HUES48 (cell line): ENCODE measurements at regions not wholly inside any gene's neighbourhood (a gene's known extent, or its start where the extent isn't known, plus 50 kb on each side); places are given as distances from the start of the nearest gene placed in this dataset.

Experiments
- H3K27ac ChIP-seq: one replicate; pipeline ENCODE4 v1.7.0; 2013; ENCODE audit warnings: low read depth, low read length, inconsistent platforms
- H3K27me3 ChIP-seq: 2 replicates; pipeline ENCODE4 v1.6.1; 2013; ENCODE audit warnings: mild to moderate bottlenecking, low read length; ENCODE audit not compliant: control insufficient read depth, insufficient read depth
- H3K36me3 ChIP-seq: 2 replicates; pipeline ENCODE4 v1.6.1; 2013; ENCODE audit warnings: low read length; ENCODE audit not compliant: control insufficient read depth, insufficient read depth
- H3K4me1 ChIP-seq: 2 replicates; pipeline ENCODE4 v1.6.1; 2013; ENCODE audit warnings: mild to moderate bottlenecking, low read length; ENCODE audit not compliant: control insufficient read depth, insufficient read depth
- H3K4me3 ChIP-seq: 2 replicates; pipeline ENCODE4 v1.5.1; 2013; ENCODE audit warnings: mild to moderate bottlenecking, low read depth, low read length
- H3K9ac ChIP-seq: 2 replicates; pipeline ENCODE4 v1.6.1; 2013; ENCODE audit warnings: mild to moderate bottlenecking, low read depth, low read length, moderate library complexity
- H3K9me3 ChIP-seq: 2 replicates; pipeline ENCODE4 v1.6.1; 2013; ENCODE audit warnings: low read length; ENCODE audit not compliant: control insufficient read depth, insufficient read depth

DNA sequence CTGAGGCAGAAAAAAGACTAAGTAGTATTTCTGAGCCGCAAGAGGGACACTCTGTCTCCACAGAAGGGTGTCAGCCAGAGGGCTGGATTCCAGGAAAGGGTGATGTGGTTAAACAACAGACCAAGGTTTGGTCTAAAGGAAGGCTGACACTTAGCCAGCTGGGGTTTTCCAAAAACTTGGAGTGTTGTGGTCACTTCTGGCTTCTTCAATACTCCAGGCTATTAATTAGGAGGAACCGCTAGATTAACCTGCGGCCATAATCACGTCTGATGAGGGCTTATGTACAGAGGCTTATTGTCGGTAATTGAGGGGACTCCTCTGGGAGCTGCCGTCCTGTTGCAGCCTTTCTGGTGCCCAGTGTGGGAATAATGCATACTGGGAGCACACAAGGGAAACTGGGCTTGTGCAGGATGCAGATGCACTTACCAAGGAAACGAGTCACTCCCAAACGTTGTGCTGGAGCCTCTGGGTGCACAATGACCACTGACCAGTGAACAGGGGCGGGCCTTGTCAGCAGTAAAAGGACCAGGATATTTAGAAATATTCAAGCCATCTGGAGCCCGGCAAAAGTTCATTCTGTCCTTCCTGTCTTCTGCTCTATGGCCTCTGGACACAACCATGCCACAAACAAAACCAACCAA, 70.2 kb upstream of the TUT7 start:
- no peaks in the 10 kb centered on the region for H3K9me3 ChIP-seq
- no peak overlapping the region for H3K27ac ChIP-seq
- H3K36me3 ChIP-seq, result no peaks in the 10 kb centered on the region
- H3K4me1 ChIP-seq, result no peaks in the 10 kb centered on the region
- no peak overlapping the region for H3K4me3 ChIP-seq
- H3K27me3 ChIP-seq, result no peaks in the 10 kb centered on the region
- H3K9ac ChIP-seq, result no peak overlapping the region

DNA sequence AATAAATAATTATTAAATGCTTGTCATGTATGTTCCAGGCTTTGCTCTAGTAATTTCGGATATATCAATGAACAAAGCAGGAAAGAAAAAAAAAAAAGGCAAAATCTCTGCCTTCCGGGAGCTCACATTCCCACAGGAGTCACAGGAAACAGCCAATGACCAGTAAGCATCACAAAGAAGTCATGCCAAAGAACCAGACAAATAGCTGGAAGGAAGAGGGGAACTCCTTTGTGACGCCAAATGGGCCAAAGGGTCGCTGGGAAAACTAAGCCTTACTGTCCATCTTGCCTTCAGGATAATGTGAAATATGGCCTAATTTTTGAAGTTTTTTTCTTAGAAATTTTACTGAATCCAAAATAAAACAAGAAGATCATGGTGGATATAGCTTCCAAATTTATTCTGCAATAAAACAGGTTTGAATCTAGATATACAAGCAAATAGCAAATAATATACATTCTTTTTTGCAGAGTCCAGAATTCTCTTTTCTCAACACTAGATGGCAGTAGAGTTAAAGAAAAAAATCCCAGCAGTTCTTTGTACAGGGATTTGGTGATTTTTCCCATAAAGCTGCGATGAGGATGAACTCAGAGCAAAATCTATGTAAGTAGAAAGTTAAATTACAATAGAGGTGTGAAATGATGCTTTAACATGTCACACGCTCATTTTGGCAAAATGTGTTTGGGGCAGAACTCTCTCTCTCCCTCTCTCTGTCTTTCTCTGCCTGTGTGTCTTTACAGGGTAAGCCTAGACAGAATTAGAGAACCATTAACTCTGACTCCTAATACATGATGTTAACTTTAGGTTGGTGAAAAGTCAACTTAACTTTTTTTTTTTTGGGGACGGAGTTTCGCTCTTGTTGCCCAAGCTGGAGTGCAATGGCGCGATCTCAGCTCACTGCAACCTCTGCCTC, 60.0 kb upstream of the TUT7 start:
- H3K9ac ChIP-seq, result no peak overlapping the region
- H3K4me1 ChIP-seq, result peaks cover 4% of the 10 kb centered on the region; the same call in 1 of the 2 replicates
- no peak overlapping the region for H3K27ac ChIP-seq
- peaks cover 7% of the 10 kb centered on the region; the same call in 1 of the 2 replicates for H3K9me3 ChIP-seq
- no peak overlapping the region for H3K4me3 ChIP-seq
- peaks cover 48% of the 10 kb centered on the region for H3K27me3 ChIP-seq
- no peaks in the 10 kb centered on the region for H3K36me3 ChIP-seq

DNA sequence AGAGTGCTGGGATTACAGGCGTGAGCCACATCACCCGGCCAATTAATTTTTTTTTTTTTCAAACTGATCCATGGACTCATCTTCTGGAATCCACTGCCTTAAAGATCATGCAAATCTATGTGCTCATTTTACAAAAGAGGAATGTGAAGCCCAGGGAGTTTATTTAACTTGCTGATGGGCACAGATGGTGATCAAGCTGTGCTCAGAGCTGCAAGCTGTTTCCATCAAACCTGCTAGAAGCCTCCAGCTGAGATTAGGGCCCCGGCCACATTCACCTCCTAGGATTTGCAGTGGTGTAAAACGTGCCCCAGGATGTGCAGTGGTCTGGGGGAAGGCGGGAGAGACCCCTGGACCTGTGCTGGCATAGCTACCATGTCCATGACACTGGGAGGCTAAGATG, 56.1 kb upstream of the TUT7 start:
- peaks cover 81% of the 10 kb centered on the region for H3K27me3 ChIP-seq
- H3K4me1 ChIP-seq, result peaks cover 19% of the 10 kb centered on the region
- peaks cover 7% of the 10 kb centered on the region; the same call in 1 of the 2 replicates for H3K9me3 ChIP-seq
- no peak overlapping the region for H3K27ac ChIP-seq
- H3K9ac ChIP-seq, result no peak overlapping the region
- H3K4me3 ChIP-seq, result no peak overlapping the region
- no peaks in the 10 kb centered on the region for H3K36me3 ChIP-seq

DNA sequence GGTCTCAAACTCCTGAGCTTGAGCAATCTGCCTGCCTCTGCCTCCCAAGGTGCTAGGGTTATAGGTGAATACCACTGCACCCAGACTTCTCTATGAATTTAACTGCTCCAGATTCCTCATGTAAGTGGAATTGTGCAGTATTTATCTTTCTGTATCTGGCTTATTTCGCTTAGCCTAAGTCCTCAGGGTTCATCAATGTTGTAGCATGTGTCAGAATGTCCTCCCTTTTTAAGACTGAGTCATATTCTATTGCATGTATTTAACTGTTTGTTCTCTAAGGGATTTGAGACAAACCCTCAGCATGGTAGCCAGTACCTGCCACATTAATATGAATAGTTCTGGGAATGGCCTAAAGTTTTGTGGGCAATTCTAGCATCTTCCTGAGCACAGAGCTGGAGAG, 53.9 kb upstream of the TUT7 start:
- Histone ChIP-seq H3K4me1 (peaks cover 19% of the 10 kb centered on the region), H3K27ac (no peak overlapping the region), H3K36me3 (no peaks in the 10 kb centered on the region), H3K9ac (no peak overlapping the region), H3K27me3 (peaks cover 92% of the 10 kb centered on the region), H3K9me3 (peaks cover 7% of the 10 kb centered on the region; the same call in 1 of the 2 replicates), H3K4me3 (no peak overlapping the region)

DNA sequence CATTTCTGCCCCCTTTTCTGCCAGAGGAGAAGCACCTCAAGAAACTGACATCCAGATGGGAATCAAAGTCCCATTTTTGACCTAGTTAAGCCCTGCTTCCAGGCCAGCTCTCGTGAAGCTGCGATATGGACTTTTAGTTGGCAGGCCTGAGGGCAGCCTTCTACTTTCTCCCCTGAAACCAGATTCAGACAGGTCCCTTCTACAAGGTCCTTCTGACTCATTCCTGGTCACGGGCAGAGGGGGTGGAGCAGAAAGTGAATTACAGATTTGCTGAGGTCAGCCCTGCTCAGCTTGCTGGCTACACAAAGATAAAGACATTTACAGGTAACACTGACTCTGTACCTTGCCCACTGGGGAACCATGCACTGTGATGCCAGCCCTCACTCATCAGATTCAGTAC, 52.8 kb upstream of the TUT7 start:
- no peak overlapping the region for H3K9ac ChIP-seq
- H3K4me1 ChIP-seq, result peaks cover 19% of the 10 kb centered on the region
- H3K4me3 ChIP-seq, result no peak overlapping the region
- H3K36me3 ChIP-seq, result no peaks in the 10 kb centered on the region
- H3K9me3 ChIP-seq, result no peaks in the 10 kb centered on the region
- no peak overlapping the region for H3K27ac ChIP-seq
- peaks cover 85% of the 10 kb centered on the region for H3K27me3 ChIP-seq

DNA sequence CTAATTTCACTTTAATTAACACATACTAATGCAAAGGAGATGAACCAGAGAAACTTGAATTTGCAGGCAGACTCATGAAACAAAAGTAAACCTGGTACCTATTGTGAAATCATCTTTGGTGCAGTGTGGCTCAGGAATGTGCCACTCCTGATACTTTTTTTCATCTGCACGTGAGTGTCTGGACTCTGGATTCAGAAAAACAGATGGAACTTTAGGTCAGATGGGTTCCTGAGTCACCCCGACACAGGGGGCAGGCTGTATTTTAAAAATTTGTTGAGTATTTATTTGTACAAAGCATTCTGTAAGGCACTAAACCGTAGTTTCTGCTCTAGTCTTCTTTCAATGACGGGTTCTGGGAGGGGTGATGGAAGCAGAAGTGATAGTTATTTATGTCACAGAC, 52.2 kb upstream of the TUT7 start:
- Histone ChIP-seq H3K4me1 (peaks cover 19% of the 10 kb centered on the region), H3K4me3 (no peak overlapping the region), H3K27ac (peak overlapping the region; percentile 14), H3K9me3 (no peaks in the 10 kb centered on the region), H3K36me3 (no peaks in the 10 kb centered on the region), H3K27me3 (peaks cover 78% of the 10 kb centered on the region), H3K9ac (no peak overlapping the region)

DNA sequence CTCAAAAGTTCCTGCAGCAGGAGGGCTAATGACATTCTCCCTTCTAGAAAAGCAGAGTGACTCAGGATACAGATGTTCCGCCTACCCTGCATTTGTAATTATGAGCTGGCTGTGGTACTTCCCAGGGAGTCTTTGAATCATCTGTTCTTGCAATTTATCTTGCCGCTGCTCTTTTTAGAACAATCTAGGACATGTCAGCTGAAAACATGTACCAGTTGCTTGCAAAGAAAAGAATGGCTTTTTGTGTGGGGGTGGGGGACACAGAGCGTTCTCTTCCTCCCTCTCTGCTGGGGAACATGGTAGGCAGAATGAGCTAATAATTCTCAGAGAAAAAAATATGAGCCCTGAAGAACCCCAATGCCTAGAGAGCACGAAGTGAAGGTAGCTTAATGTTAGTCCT, 51.7 kb upstream of the TUT7 start:
- Histone ChIP-seq H3K27me3 (peaks cover 74% of the 10 kb centered on the region), H3K36me3 (no peaks in the 10 kb centered on the region), H3K27ac (peak overlapping the region; percentile 14), H3K4me3 (no peak overlapping the region), H3K4me1 (peaks cover 19% of the 10 kb centered on the region), H3K9me3 (no peaks in the 10 kb centered on the region), H3K9ac (no peak overlapping the region)

DNA sequence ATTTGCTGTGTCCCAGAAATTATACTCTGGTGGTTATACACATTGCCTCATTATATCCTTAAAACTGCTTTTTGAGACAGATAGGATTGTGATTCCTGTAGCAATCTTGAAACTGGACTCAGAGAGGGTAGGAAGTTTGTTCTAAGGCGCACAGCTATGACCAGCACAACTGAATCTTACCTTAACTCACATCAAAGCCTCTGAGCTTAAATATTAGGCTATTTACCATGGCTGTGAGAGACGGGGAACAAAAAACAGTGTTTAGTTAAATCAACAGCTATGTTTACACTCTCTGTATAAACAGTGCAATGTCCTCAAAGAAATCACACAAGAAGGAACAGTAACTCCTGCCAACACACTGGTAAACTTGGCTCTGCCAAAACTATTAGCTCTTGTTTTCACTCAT, 50.9 kb upstream of the TUT7 start:
- no peak overlapping the region for H3K27ac ChIP-seq
- H3K36me3 ChIP-seq, result no peaks in the 10 kb centered on the region
- peaks cover 65% of the 10 kb centered on the region for H3K27me3 ChIP-seq
- no peaks in the 10 kb centered on the region for H3K9me3 ChIP-seq
- H3K9ac ChIP-seq, result no peak overlapping the region
- peaks cover 15% of the 10 kb centered on the region for H3K4me1 ChIP-seq
- no peak overlapping the region for H3K4me3 ChIP-seq
